PC-9 (cell line): ENCODE measurements at regions not wholly inside any gene's neighbourhood (a gene's known extent, or its start where the extent isn't known, plus 50 kb on each side); places are given as distances from the start of the nearest gene placed in this dataset.

Experiments used
- BruUV-seq: library from RNA; stranded (reverse); fragments of 400-500 nt; replicated peaks from 2 replicates; lab custom pipeline; 2021; lab: Mats Ljungman, UMichigan
- CTCF ChIA-PET: fragments of 300-600 bp; sonication (Branson Sonifier 250); formaldehyde crosslinking; loops from one replicate; lab custom pipeline; 2022; ENCODE audit warnings: antibody characterized with exemption; lab: Charles Lee
- POLR2A ChIA-PET: fragments of 300-600 bp; sonication (Branson Sonifier 250); formaldehyde crosslinking; loops from one replicate; lab custom pipeline; 2022; ENCODE audit warnings: antibody characterized with exemption; ENCODE audit not compliant: unreplicated experiment; lab: Charles Lee
- DNase-seq, 2 experiments: peaks; one replicate each; pipeline versions ENCODE4 v3.0.0 to v3.0.0-alpha.2; 2015 to 2022; ENCODE audit warnings: mixed read lengths in 1 of 2
- H2AFZ ChIP-seq: fragments of 200-600 bp; sonication (generic); 2 replicates; pipeline ENCODE4 v1.8.1; 2017; ENCODE audit warnings: antibody characterized with exemption
- H3F3A ChIP-seq: fragments of 200-600 bp; sonication (generic); 2 replicates; pipeline ENCODE4 v1.8.1; 2017; ENCODE audit warnings: antibody characterized with exemption, mild to moderate bottlenecking, low read depth; ENCODE audit not compliant: insufficient read depth
- H3K27ac ChIP-seq: fragments of 200-600 bp; sonication (generic); 2 replicates; pipeline ENCODE4 v1.6.1; 2016; ENCODE audit warnings: mixed run types
- H3K27me3 ChIP-seq: fragments of 200-600 bp; sonication (generic); 2 replicates; pipeline ENCODE4 v1.6.1; 2016; ENCODE audit warnings: low read depth, mixed run types; ENCODE audit not compliant: insufficient read depth
- H3K36me3 ChIP-seq: fragments of 200-600 bp; sonication (generic); 2 replicates; pipeline ENCODE4 v1.6.1; 2016; ENCODE audit warnings: low read depth, mixed run types
- H3K4me1 ChIP-seq: fragments of 200-600 bp; sonication (generic); replicated peaks from 2 replicates; pipeline ENCODE4 v1.6.1; 2016; ENCODE audit warnings: mixed run types; ENCODE audit not compliant: insufficient read depth
- H3K4me2 ChIP-seq: fragments of 200-600 bp; sonication (generic); 2 replicates; pipeline ENCODE4 v1.6.1; 2017; ENCODE audit warnings: mixed run types
- H3K4me3 ChIP-seq: fragments of 200-600 bp; sonication (generic); 2 replicates; pipeline ENCODE4 v1.6.1; 2016; ENCODE audit warnings: mixed run types
- H3K79me2 ChIP-seq: fragments of 200-600 bp; sonication (generic); 2 replicates; pipeline ENCODE4 v1.6.1; 2017; ENCODE audit warnings: low read depth, mixed run types
- H3K9me2 ChIP-seq: fragments of 200-600 bp; sonication (generic); 2 replicates; pipeline ENCODE4 v1.8.1; 2017; ENCODE audit warnings: mild to moderate bottlenecking; ENCODE audit not compliant: insufficient read depth
- H3K9me3 ChIP-seq: fragments of 200-600 bp; sonication (generic); 2 replicates; pipeline ENCODE4 v1.8.1; 2016; ENCODE audit warnings: low read depth; ENCODE audit not compliant: insufficient read depth
- H4K20me1 ChIP-seq: fragments of 200-600 bp; sonication (generic); 2 replicates; pipeline ENCODE4 v1.8.1; 2017; ENCODE audit not compliant: insufficient read depth
- EZH2 ChIP-seq: fragments of 200-600 bp; sonication (generic); IDR thresholded peaks from 2 replicates; pipeline ENCODE4 v1.8.0; 2017; ENCODE audit warnings: antibody characterized with exemption, low read depth
- intact Hi-C: fragments of 100-400 bp; cut with micrococcal nuclease; formaldehyde crosslinking; loops from one replicate; pipeline ENCODE4 v1.10.0; 2022; ENCODE audit not compliant: unreplicated experiment
- TF ChIP-seq, protein P1 (sequence below): fragments of 200-600 bp; sonication (generic); conservative IDR thresholded peaks from 2 replicates; pipeline ENCODE4 v1.6.1; 2017; ENCODE audit warnings: mixed run types, antibody characterized with exemption, mild to moderate bottlenecking, moderate library complexity

- CTCF ChIA-PET = no interaction called here
- peaks cover 6% of the 10 kb centered on the region; the same call in 1 of the 2 replicates for H3F3A ChIP-seq
- POLR2A ChIA-PET = interaction anchor here (0.6 kb wide), 2 partner anchors 10 to 98 kb away, joined by 3 read pairs; no protein-coding TSS in a partner anchor
- no TSS peak for BruUV-seq
- intact Hi-C loops = no loop called here
- H3K9me3 ChIP-seq = no peaks in the 10 kb centered on the region
- H3K36me3 ChIP-seq = no peaks in the 10 kb centered on the region
- no peak overlapping the region for H3K4me3 ChIP-seq
- peaks cover 17% of the 10 kb centered on the region for H3K4me1 ChIP-seq
- H3K79me2 ChIP-seq = no peaks in the 10 kb centered on the region
- H3K9me2 ChIP-seq = no peaks in the 10 kb centered on the region
- H3K27ac ChIP-seq = no peak overlapping the region
- no peaks in the 10 kb centered on the region for H4K20me1 ChIP-seq
- H3K4me2 ChIP-seq = no peak overlapping the region
- TF ChIP-seq EZH2 = no peak
- TF ChIP-seq, protein P1, sequence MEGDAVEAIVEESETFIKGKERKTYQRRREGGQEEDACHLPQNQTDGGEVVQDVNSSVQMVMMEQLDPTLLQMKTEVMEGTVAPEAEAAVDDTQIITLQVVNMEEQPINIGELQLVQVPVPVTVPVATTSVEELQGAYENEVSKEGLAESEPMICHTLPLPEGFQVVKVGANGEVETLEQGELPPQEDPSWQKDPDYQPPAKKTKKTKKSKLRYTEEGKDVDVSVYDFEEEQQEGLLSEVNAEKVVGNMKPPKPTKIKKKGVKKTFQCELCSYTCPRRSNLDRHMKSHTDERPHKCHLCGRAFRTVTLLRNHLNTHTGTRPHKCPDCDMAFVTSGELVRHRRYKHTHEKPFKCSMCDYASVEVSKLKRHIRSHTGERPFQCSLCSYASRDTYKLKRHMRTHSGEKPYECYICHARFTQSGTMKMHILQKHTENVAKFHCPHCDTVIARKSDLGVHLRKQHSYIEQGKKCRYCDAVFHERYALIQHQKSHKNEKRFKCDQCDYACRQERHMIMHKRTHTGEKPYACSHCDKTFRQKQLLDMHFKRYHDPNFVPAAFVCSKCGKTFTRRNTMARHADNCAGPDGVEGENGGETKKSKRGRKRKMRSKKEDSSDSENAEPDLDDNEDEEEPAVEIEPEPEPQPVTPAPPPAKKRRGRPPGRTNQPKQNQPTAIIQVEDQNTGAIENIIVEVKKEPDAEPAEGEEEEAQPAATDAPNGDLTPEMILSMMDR = no peak
- no peaks in the 10 kb centered on the region for H3K27me3 ChIP-seq
- H2AFZ ChIP-seq = no peak overlapping the region
- no peak for DNase-seq
These were observed 111.0 kb downstream of the TFAP2A start for GRCh38 chr6:10303608-10304506.

GRCh38 chr6:10302566-10303235 is 112.2 kb downstream of the TFAP2A start:
- Histone ChIP-seq H3K27me3 (no peaks in the 10 kb centered on the region), H2AFZ (no peak overlapping the region), H3K36me3 (no peaks in the 10 kb centered on the region), H3K79me2 (no peaks in the 10 kb centered on the region), H3K4me3 (no peak overlapping the region), H3K4me2 (no peak overlapping the region), H3K9me2 (no peaks in the 10 kb centered on the region), H3F3A (peaks cover 6% of the 10 kb centered on the region; the same call in 1 of the 2 replicates), H3K4me1 (peaks cover 17% of the 10 kb centered on the region), H3K27ac (no peak overlapping the region), H3K9me3 (no peaks in the 10 kb centered on the region), H4K20me1 (no peaks in the 10 kb centered on the region)
- intact Hi-C loops = no loop called here
- DNase-seq = no peak
- no TSS peak for BruUV-seq
- no peak for TF ChIP-seq EZH2
- TF ChIP-seq, protein P1 = no peak
- ChIA-PET CTCF (interaction anchor here (0.7 kb wide), 1 partner anchor 493 kb away, joined by 3 read pairs; no protein-coding TSS in a partner anchor), POLR2A (no interaction called here)

- no peaks in the 10 kb centered on the region for H4K20me1 ChIP-seq
- DNase-seq = peak; percentile 12 to 58
- ChIA-PET POLR2A (interaction anchor here (0.6 kb wide), 1 partner anchor 1648 kb away, joined by 4 read pairs; no protein-coding TSS in a partner anchor), CTCF (interaction anchor here (0.6 kb wide), 1 partner anchor 81 kb away, joined by 3 read pairs; no protein-coding TSS in a partner anchor)
- BruUV-seq = no TSS peak
- H3K9me2 ChIP-seq = no peaks in the 10 kb centered on the region
- no peaks in the 10 kb centered on the region for H3K9me3 ChIP-seq
- peaks cover 8% of the 10 kb centered on the region; the same call in 1 of the 2 replicates for H3K4me1 ChIP-seq
- no peaks in the 10 kb centered on the region for H3K27me3 ChIP-seq
- H3K4me3 ChIP-seq = no peak overlapping the region
- H3K4me2 ChIP-seq = peak overlapping the region; percentile 15; the same call in 1 of the 2 replicates
- peak overlapping the region; percentile 24; the same call in 1 of the 2 replicates for H3K27ac ChIP-seq
- no peaks in the 10 kb centered on the region for H3K79me2 ChIP-seq
- intact Hi-C loops = no loop called here
- TF ChIP-seq, protein P1 = no peak
- no peak for TF ChIP-seq EZH2
- no peak overlapping the region for H2AFZ ChIP-seq
- H3F3A ChIP-seq = peaks cover 6% of the 10 kb centered on the region; the same call in 1 of the 2 replicates
- H3K36me3 ChIP-seq = no peaks in the 10 kb centered on the region
These were observed 114.8 kb downstream of the TFAP2A start for GRCh38 chr6:10300071-10300470.
